Fibroblast of skin of abdomen (primary cell): ENCODE measurements at regions not wholly inside any gene's neighbourhood (a gene's known extent, or its start where the extent isn't known, plus 50 kb on each side); places are given as distances from the start of the nearest gene placed in this dataset.
"Not testable (repeated sequence)": the region's sequence is repeated elsewhere in the genome, so short reads cannot be mapped to it uniquely, and the experiment has no call there.

Experiments used
- DNase-seq: peaks from one replicate; pipeline ENCODE4 v3.0.0-alpha.2; 2013

DNA sequence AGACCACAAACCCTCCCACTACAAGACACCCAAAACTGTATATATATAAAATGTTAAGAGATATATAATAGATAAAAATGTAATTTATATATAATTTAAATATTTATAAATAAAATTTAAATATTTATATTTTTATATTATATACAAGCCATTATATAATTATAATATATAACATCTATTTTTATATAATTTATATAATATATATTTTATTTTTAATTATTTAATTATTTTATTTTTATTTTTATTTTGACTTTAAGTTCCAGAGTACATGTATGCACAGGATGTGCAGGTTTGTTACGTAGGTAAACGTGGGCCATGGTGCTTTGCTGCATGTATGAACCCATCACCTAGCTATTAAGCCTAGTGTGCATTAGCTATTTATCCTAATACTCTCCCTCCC lies 1090.2 kb downstream of the NXPH1 start:
- DNase-seq = no peak

DNA sequence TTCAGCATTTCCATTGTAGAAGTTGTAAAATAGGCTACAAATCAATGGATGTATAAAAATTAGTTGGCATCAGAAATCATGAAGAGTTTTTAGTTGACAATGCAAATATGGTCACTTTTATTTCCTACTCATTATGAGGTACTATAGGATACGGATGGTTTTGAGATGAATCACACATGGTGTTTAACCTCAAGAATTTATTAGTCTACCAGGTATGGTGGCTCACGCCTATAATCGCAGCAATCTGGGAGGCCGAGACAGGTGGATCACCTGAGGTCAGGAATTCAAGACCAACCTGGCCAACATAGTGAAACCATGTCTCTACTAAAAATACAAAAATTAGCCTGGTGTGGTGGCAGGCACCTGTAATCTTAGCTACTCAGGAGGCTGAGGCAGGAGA lies 1119.0 kb downstream of the NXPH1 start:
- DNase-seq = not testable (repeated sequence)

DNA sequence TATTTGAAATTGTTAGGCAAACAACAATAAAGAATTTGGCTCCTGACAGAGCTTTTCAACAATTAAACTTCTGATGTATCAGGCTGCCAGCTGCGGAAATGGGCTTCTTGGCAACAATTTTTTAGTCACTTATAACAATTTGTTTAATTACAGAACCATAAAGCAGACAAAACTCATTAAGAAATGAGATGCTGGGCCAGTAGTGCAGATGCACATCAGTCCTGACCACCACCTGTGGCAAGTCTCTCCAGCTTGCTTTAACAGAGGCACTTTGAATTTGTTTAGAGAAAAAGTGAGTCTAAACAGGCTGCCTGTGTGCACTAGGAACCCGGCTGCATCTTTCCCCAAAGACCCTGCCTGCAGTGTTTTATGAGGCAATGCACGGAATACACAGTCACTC lies 1124.4 kb downstream of the NXPH1 start:
- DNase-seq = no peak

DNA sequence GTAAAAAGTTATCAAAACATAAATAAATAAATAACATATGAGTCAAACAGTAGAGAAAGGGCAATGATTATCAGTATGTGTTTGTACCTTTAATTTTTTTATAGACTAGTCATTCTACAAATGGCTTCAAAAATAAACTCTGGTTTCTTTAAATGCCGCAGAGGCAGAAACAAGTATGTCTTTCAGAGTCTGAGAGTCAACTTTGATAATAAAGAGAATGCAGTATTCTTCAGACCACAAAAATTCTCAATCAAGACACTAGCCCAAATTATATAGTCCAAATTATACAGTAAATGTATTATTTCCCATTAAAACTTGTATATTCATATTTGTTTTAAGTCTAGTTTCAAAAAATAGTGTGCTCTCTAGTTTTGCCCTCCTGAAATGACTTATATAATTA lies 1142.3 kb downstream of the NXPH1 start:
- DNase-seq = no peak

DNA sequence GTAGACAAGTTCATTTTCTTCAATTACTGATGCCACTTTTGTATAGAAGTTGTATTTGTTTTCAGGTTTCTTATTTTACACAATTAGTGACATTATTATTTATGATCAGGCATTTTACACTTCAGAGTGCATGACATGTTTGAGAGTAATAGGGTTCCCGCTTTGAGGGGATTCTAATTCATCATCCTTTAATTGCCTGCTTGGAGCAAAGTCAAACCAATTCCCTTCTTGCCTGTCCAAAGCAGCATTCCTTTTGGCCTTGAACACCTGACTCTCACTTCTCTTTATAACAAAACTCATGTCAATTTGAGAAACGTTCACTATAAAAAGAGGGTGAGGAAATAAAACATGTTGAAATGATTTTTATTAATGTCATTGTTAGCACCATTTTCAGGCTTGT lies 1149.4 kb downstream of the NXPH1 start:
- DNase-seq = no peak

DNA sequence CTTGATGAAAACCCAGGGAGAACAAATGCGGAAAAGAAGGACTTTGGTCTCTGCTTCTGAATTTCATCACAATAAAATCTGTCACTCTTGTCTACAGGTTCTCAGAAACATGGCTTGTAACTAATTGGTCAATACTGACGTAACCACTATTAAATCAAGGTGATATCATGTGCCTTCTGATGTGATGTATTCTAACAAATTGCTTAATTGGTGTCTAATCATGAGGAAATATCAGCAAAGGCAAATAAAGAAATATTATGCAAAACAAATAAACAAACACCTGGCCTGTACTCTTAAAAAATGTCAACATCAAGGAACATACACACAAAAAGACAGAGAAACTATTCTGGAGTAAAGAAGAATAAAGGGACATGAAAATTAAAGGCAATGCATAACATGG lies 1165.0 kb downstream of the NXPH1 start:
- no peak for DNase-seq

DNA sequence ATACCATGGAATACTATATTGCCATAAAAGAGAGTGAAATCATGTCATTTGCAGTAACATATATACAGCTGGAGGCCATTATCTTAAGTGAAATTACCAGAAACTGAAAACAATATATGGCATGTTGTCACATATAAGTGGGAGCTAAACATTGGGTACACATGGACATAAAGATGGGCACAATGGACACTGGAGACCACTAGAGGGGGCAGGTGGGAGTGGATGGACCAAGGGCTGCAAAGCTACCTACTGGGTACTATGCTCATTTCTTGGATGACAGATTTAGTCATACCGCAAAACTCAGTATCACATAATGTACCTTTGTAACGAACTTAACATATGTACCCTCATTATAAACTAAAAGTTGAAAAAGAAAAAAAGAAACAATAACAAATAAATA lies 1167.6 kb downstream of the NXPH1 start:
- no peak for DNase-seq

DNA sequence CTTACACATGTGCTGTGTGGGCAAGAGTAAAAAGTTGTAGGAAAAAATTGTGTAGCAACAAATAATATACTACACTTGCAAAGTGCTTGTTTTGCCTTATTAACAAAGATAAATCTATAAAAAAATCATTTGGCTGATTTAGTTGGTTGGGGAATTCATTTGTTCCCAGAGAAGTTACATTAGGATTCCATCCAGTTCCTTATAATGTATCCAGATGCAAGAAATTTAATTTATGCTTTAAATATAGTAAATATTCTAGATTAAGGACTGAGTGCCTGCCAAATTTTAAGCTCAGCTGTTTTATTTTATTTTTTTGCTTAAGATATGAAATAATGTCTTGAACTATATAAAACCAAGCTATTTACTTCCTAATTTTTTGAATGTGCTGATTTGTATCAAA lies 1169.9 kb downstream of the NXPH1 start:
- no peak for DNase-seq

DNA sequence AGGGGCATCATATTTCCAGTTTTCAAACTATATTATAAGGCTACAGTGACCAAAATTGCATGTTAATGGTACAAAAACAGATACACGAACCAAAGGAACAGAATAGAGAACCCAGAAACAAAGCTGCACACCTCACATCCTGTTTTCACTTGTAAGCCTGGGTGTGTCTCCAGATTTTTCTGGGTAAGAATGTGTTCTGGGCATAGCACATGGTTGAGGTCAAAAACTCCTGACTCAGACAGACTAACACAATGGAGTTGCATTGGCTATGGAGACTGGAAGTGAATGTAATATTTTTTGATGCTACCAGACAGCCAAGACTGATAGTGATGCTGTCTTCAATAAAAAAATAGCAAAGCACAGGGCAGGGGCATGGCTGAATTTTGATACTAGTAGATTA lies 1175.2 kb downstream of the NXPH1 start:
- DNase-seq = no peak

DNA sequence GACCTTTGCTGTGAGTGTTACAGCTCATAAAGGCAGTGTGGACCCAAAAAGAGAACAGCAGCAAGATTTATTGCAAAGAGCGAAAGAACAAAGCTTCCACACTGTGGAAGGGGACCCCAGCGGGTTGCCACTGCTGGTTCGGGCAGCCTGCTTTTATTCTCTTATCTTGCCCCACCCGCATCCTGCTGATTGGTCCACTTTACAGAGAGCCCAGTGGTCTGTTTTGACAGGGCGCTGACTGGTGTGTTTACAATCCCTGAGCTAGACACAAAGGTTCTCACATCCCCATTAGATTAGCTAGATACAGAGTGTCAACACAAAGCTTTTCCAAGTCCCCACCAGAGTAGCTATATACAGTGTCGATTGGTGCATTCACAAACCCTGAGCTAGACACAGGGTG lies 1187.5 kb downstream of the NXPH1 start:
- not testable (repeated sequence) for DNase-seq

DNA sequence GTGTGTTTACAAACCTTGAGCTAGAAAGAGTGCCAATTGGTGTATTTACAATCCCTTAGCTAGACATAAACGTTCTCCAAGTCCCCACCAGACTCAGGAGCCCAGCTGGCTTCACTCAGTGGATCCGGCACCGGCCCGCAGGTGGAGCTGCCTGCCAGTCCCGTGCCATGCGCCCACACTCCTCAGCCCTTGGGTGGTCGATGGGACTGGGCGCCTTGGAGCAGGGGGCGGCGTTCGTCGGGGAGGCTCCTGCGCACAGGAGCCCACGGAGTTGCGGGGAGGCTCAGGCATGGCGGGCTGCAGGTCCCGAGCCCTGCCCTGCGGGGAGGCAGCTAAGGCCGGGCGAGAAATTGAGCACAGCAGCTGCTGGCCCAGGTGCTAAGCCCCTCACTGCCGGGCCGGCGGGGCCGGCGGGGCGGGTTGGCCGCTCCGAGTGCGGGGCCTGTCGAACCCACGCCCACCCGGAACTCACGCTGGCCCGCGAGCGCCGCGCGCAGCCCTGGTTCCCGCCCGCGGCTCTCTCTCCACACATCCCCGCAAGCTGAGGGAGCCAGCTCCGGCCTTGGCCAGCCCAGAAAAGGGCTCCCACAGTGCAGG lies 1188.0 kb downstream of the NXPH1 start:
- not testable (repeated sequence) for DNase-seq

DNA sequence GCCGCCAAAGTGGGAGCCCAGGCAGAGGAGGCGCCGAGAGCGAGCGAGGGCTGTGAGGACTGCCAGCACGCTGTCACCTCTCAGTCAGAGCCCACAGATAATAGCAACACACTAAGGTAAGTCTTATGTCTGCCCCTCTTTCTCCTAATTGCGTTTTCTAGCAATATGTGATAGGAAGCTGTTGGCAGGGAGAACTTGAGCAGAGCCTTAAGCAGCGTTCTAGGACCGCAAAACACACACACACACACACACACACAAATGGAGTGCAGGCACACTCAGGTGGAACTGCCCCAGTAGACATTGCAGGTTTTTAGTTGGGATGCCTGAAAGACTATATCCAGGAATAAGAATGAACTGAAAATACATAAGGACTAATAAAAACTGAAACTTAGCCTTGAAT lies 1188.5 kb downstream of the NXPH1 start:
- DNase-seq = no peak

DNA sequence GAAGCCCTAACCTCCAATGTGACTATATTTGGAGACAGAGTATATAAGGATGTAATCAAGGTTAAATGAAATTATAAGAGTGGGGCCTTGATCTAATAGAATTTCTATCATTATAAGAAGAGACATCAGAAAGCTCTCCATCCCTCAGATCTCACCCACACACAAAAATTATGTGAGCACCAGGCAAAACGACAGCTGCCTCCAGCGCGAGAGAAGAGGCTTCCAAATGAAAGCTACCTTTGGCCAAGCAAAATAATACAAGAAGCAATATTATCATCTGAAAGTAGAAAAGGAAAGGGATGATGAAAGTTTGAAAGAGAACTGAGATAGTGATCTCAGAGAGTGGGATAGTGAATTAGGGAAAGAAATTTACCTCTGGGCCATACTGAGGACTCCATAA lies 1192.5 kb downstream of the NXPH1 start:
- DNase-seq = no peak

DNA sequence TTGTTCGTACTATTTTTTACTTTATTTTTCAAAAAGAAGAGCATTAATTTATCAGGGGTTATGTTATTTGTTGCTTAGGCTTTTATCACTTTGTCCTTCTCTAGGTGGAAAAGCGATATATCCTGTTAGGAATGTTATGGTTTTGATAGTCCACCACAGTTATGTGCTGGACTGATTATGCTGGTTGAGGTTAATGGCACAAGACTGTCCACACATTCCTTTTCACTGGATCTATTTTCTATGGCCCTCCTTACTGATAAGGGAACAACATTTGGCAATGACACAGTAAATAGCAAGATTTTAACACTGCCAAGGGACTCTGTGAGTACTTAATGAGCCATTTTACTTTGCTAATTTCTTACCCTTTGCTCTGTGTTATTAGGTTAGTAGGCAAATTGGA lies 1212.3 kb downstream of the NXPH1 start:
- no peak for DNase-seq

DNA sequence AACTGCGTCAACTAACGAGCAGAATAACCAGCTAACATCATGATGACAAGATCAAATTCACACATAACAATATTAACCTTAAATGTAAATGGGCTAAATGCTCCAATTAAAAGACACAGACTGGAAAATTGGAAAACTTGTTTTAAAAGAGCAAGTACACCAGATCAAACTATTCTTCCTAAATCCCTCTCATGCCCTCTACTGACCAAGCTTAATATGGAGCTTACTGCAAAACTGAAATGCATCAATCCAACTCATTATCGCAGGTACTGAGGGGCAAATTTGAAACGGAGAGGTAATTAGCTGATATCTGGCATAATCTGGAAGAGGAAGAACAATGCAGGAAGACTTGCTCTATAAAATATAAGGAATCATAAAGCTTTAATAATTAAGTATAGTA lies 1223.8 kb downstream of the NXPH1 start:
- no peak for DNase-seq

DNA sequence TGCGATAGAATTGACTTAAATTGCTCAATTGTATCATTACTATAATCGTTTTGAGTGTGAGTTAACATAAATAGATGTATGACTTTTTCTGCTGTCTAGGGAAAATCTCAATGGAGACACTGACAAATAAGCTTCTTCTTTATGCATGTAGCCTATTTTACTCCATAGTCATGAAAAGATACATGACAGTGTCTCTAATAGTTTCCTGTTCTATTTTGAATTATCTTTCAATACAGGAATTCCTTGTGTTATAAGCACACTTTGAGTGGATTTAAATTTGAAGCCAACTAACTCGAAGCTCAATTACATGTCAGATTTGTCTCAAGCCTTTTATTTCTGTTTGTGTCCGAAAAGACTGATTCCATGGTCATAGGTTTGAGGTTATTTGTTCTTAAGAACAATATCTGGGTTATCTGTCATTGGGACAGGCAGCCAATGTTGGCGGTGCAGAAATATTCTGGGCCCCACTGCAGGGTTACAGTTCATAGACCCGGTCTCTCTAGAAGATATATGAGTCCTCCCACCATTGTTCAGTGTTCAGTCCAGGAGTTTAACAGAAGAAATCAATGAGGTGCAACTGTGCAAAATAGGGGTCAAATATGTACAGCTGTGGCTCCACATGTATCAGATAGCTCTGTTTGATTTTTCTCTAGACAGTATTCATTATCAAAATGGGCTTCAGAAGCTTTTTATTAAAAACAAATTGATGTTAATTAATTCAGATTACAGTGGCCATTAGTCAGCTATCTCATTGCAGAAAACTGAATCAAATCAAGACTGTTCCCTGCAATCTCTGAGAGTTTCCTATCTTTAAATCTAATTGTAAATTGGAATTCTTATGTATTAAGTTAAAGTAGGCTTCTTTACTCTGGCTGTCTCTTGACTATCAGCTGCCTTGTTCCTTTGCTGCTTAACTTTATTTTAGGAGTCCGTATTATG lies 1238.8 kb downstream of the NXPH1 start:
- no peak for DNase-seq

DNA sequence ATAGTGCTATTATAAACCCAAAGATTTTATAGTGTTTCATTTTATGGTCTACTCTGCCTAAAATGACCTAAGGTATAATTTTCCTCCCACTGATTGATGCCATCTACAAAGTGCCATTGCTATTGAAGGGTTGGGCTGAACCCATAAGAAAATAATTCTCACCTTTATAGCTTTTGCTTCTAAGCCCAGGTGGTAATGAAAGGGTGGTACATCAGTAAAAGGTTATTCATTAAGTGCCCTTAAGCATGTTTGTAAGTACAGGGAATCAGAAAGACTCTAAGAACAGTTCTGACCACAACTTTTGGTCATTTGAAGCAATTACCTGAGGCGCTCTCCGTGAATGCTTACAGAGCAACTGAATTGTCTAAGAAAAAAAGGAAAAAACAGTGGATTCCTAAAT lies 1247.3 kb downstream of the NXPH1 start:
- DNase-seq = no peak

DNA sequence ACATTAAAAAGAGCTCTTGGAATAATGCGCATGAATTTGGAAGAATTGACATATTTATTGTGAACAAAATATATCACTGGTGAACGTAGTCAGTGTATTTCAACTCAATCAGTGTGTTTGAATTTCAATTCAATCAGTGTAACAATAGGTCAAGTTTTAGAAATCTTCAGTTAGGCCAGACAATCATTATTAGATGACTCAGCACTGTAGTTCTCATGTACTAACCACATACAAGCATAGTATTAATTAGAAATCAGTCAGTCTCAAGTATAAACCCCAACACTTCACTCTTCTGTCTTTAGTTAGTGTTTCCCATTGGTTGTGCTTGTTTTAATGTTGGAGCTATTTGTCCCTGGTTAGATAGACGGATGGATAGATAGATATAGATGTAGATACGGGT lies 1247.9 kb downstream of the NXPH1 start:
- DNase-seq = no peak

DNA sequence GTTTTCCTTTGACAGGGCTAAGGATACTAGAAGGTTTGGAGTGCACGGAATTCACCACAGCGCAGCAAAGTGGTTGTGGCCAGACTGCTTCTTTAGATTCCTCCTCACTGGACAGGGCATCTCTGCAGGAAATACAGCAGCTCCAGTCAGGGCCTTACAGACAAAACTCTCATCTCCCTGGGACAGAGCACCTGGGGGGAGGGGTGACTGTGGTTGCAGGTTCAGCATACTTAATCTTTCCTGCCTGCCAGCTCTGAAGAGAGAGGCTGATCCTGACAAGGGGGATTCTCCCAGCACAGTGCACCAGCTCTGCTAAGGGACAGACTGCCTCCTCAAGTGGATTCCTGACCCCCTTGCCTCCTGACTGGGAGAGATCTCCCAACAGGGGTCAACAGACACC lies 1257.9 kb downstream of the NXPH1 start:
- DNase-seq = no peak

DNA sequence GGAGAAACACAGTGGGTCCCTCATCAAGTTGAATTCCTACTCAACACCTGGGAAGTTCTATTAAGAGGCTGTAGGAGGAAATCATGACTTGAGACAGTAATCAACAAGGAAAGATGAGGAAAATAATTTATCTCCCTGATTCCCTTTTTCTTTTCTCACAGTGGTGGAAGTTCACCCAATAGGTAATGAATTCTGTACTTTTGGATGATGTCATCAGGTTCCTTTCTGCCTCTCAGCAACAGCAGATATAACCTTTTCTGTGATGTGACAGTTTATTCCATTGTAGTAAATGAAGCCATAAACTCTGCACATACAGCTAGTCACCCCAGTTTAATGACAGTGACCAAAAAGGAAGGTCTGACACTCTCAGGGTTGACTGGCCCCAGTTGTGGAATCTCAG lies 1265.0 kb downstream of the NXPH1 start:
- DNase-seq = no peak

DNA sequence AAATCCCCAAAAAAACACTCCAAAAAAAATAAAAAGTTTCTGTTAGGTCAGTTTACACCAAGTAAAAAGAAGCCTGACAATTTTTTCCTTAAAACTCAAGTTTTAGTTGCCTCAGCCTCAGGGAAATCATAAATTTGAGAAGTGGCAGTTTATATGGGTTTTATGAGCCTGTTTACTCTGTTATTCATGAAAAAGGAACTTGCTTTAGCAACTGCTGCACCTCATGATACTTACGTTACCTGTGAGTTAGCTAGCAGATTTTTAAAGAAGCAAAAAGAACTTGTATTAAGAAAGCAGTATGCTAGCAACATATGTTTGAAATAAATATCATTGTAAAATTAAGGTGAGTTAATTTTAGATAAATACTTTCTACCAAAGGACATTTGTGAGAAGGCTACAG lies 1264.5 kb upstream of the PHF14 start:
- no peak for DNase-seq

DNA sequence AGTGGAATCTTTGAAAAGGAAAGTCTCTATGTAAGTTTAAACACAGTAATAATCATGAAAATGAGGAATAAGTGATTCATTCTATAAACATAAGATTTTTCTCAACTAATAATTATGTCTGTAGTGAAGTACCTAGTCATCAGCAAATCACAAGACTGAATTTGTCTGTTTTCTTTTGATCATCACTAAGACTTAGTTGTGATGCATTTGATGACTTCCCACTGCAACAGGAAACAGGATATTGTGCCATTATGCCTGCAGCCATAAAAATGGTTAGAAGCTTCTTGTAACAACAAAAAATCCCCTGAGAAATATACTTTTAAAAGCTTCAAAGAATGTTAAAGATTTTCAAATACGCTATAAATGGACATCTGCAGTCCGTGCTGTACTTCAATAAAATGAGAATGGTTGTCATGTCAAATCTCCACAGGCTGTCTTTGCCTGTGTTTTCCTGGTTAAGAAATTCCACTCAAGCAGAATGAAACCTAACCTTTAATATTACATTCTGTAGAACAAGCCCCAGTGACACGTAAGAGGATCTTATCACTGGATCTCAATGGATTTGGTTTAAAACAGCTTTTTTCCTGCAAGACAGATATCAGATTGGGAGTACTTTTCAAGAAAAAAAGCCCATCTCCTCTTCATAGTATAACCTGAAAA lies 1262.3 kb upstream of the PHF14 start:
- no peak for DNase-seq

DNA sequence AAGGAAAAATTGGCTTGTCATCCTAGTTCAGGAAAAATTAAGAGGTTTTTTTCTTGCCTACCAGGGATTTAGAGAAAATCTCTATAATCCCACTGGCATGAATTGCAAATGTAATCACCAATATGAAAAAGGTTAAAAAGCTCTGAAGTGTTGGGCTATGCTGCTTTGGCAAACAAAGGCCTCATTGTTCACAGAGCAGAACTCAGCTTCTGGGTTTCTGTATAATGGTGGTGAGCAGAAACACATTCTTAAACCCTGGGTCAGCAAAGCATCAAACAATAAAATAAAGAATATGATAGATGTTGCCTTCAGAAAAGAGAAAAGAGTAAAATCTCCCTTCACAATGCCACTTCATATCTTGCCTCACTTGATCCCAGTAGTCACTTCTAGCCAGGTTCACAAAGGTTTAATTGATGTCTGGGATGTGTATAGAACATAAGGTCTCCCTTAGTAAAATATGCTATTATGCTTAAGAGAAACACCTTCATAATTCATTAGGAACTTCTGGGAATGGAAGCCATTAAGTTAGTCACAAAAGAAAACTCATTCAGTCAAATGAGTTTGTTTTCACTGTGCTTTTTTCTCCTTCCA lies 1255.5 kb upstream of the PHF14 start:
- DNase-seq = no peak
